GM12878 (cell line): ENCODE measurements at regions not wholly inside any gene's neighbourhood (a gene's known extent, or its start where the extent isn't known, plus 50 kb on each side); places are given as distances from the start of the nearest gene placed in this dataset.

ENCODE experiments used
- ATAC-seq: fragments of 200-7000 bp; cut with Tn5 transposase; 3 replicates; pipeline ENCODE4 v1.9.1; 2020; ENCODE audit warnings: mild to moderate bottlenecking, moderate library complexity
- BruUV-seq: library from RNA; stranded (reverse); fragments of 400-500 nt; replicated peaks from 2 replicates; lab custom pipeline; 2021; lab: Mats Ljungman, UMichigan
- CTCF ChIA-PET: fragments of 300-600 bp; sonication (Branson Sonifier 250); formaldehyde crosslinking; extraction: SDS; loops from one replicate; lab custom pipeline; 2021; ENCODE audit warnings: inconsistent platforms; lab: Yijun Ruan, JAX
- POLR2A ChIA-PET: fragments of 350-600 bp; formaldehyde crosslinking; extraction: SDS; loops from one replicate; lab custom pipeline; 2021; ENCODE audit warnings: inconsistent platforms; lab: Charles Lee
- RAD21 ChIA-PET: fragments of 300-600 bp; sonication (Branson Sonifier 250); formaldehyde crosslinking; loops from one replicate; lab custom pipeline; 2023; ENCODE audit warnings: antibody characterized with exemption; ENCODE audit not compliant: unreplicated experiment; lab: Charles Lee
- SMC1A ChIA-PET: fragments of 300-600 bp; sonication (Branson Sonifier 250); formaldehyde crosslinking; loops from one replicate; lab custom pipeline; 2023; ENCODE audit not compliant: unreplicated experiment, uncharacterized antibody; lab: Charles Lee
- DNase-seq: peaks from one replicate; pipeline ENCODE4 v3.0.0-alpha.2; 2011; ENCODE audit warnings: low read depth, low spot score
- FAIRE-seq: peaks from 3 replicates; lab custom pipeline; 2011; peaks lifted over from hg19 to GRCh38; lab: Jason Lieb, UNC
- H2AFZ ChIP-seq: 2 replicates; pipeline ENCODE4 v1.6.0; 2011; ENCODE audit warnings: low read depth, low read length, control low read depth; ENCODE audit not compliant: control insufficient read depth
- H3K27ac ChIP-seq: 2 replicates; pipeline ENCODE4 v1.5.1; 2011; ENCODE audit warnings: control low read depth; ENCODE audit not compliant: control insufficient read depth, insufficient read depth
- H3K27me3 ChIP-seq, 2 experiments: replicated peaks in 1 of 2; 2 replicates each; pipeline versions ENCODE4 v1.6.0 to v1.6.1; 2011; ENCODE audit warnings: low read length in 1 of 2; ENCODE audit not compliant: control insufficient read depth in 2 of 2, insufficient read depth in 2 of 2
- H3K36me3 ChIP-seq, 2 experiments: 2 replicates each; pipeline ENCODE4 v1.5.1; 2011; ENCODE audit warnings: low read length in 1 of 2; ENCODE audit not compliant: control insufficient read depth in 2 of 2, insufficient read depth in 2 of 2
- H3K4me1 ChIP-seq: 2 replicates; pipeline ENCODE4 v1.6.1; 2011; ENCODE audit warnings: mild to moderate bottlenecking, low read length, moderate library complexity, mixed read lengths; ENCODE audit not compliant: control insufficient read depth, insufficient read depth
- H3K4me2 ChIP-seq: 2 replicates; pipeline ENCODE4 v1.6.0; 2011; ENCODE audit warnings: control low read depth; ENCODE audit not compliant: control insufficient read depth, insufficient read depth
- H3K4me3 ChIP-seq: fragments of 200-600 bp; sonication (generic); 2 replicates; pipeline ENCODE4 v1.5.1; 2016
- H3K79me2 ChIP-seq: 2 replicates; pipeline ENCODE4 v1.6.0; 2011; ENCODE audit warnings: low read length; ENCODE audit not compliant: control insufficient read depth, insufficient read depth
- H3K9ac ChIP-seq: 2 replicates; pipeline ENCODE4 v1.8.0; 2011; ENCODE audit warnings: low read length, control low read depth, mixed read lengths; ENCODE audit not compliant: control insufficient read depth, insufficient read depth
- H3K9me3 ChIP-seq: replicated peaks from 3 replicates; pipeline ENCODE4 v1.5.1; 2011; ENCODE audit warnings: mild to moderate bottlenecking, low read length; ENCODE audit not compliant: control insufficient read depth, insufficient read depth
- H4K20me1 ChIP-seq: 2 replicates; pipeline ENCODE4 v1.6.0; 2011; ENCODE audit not compliant: control insufficient read depth, insufficient read depth
- BCL3 ChIP-seq: IDR thresholded peaks from 2 replicates; pipeline ENCODE4 v1.6.1; 2011; ENCODE audit warnings: borderline replicate concordance, low read depth, mild to moderate bottlenecking, moderate library complexity, low read length; ENCODE audit not compliant: insufficient read depth, poor library complexity, severe bottlenecking
- BRCA1 ChIP-seq: IDR thresholded peaks from 2 replicates; pipeline ENCODE4 v1.6.1; 2011; ENCODE audit warnings: low read depth, low read length, improper control_type of control experiment
- CBFB ChIP-seq: IDR thresholded peaks from 2 replicates; pipeline ENCODE4 v1.6.1; 2016; ENCODE audit warnings: antibody characterized with exemption, low read depth
- CHD2 ChIP-seq: IDR thresholded peaks from 2 replicates; pipeline ENCODE4 v1.6.1; 2011; ENCODE audit warnings: low read depth, low read length, improper control_type of control experiment, borderline replicate concordance
- HDGF ChIP-seq: fragments of 450-650 bp; IDR thresholded peaks from 2 replicates; pipeline ENCODE4 v1.6.1; 2016; ENCODE audit warnings: antibody characterized with exemption
- MTA3 ChIP-seq: IDR thresholded peaks from 2 replicates; pipeline ENCODE4 v1.6.1; 2012; ENCODE audit warnings: low read length, inconsistent platforms, borderline replicate concordance
- NR2F1 ChIP-seq: fragments of 450-650 bp; conservative IDR thresholded peaks from 2 replicates; pipeline ENCODE4 v1.6.1; 2017; ENCODE audit warnings: mild to moderate bottlenecking
- PAX5 ChIP-seq: IDR thresholded peaks from 2 replicates; pipeline ENCODE4 v1.6.1; 2011; ENCODE audit warnings: low read depth, low read length, borderline replicate concordance
- PAX8 ChIP-seq: fragments of 450-650 bp; IDR thresholded peaks from 2 replicates; pipeline ENCODE4 v1.6.1; 2017; ENCODE audit warnings: mild to moderate bottlenecking, moderate library complexity
- PML ChIP-seq: IDR thresholded peaks from 2 replicates; pipeline ENCODE4 v1.6.1; 2012; ENCODE audit warnings: low read length, inconsistent platforms
- POLR2AphosphoS5 ChIP-seq: IDR thresholded peaks from 2 replicates; pipeline ENCODE4 v1.6.1; 2011; ENCODE audit warnings: mild to moderate bottlenecking, low read length, inconsistent platforms
- REST ChIP-seq: IDR thresholded peaks from 2 replicates; pipeline ENCODE4 v1.6.1; 2012; ENCODE audit warnings: mild to moderate bottlenecking, low read depth, low read length
- SRF ChIP-seq, 2 experiments: IDR thresholded peaks; 2 replicates each; pipeline ENCODE4 v1.6.1; 2011; ENCODE audit warnings: low read depth in 2 of 2, low read length in 2 of 2, mild to moderate bottlenecking in 1 of 2, moderate library complexity in 1 of 2
- SUZ12 ChIP-seq: fragments of 200-600 bp; sonication (generic); IDR thresholded peaks from one replicate; pipeline ENCODE4 v1.6.1; 2018; ENCODE audit warnings: antibody characterized with exemption, mild to moderate bottlenecking; ENCODE audit not compliant: unreplicated experiment
- YBX1 ChIP-seq: fragments of 450-650 bp; IDR thresholded peaks from 2 replicates; pipeline ENCODE4 v1.6.1; 2016; ENCODE audit warnings: antibody characterized with exemption
- ZNF217 ChIP-seq: fragments of 450-650 bp; IDR thresholded peaks from 2 replicates; pipeline ENCODE4 v1.6.1; 2017; ENCODE audit warnings: antibody characterized with exemption, mild to moderate bottlenecking
- WGBS: methylation state at CpG from one replicate; pipeline ENCODE4 v1.1.6; 2016; ENCODE audit warnings: low lambda C conversion rate; ENCODE audit not compliant: insufficient replicate concordance, insufficient coverage; ENCODE audit errors: missing lambda C conversion rate; 5-methylcytosine and 5-hydroxymethylcytosine counted together
- in situ Hi-C: fragments of 300-500 bp; cut with MboI; formaldehyde crosslinking; loops from 9 replicates; pipeline ENCODE4 v1.14.3; 2018; ENCODE audit warnings: mixed read lengths
- intact Hi-C: fragments of 100-400 bp; cut with micrococcal nuclease; formaldehyde crosslinking; loops from one replicate; pipeline ENCODE4 v1.14.2; 2022; ENCODE audit not compliant: unreplicated experiment
- TF ChIP-seq, protein P1 (sequence below): fragments of 450-650 bp; IDR thresholded peaks from 2 replicates; pipeline ENCODE4 v1.6.1; 2014; ENCODE audit warnings: mild to moderate bottlenecking

DNA sequence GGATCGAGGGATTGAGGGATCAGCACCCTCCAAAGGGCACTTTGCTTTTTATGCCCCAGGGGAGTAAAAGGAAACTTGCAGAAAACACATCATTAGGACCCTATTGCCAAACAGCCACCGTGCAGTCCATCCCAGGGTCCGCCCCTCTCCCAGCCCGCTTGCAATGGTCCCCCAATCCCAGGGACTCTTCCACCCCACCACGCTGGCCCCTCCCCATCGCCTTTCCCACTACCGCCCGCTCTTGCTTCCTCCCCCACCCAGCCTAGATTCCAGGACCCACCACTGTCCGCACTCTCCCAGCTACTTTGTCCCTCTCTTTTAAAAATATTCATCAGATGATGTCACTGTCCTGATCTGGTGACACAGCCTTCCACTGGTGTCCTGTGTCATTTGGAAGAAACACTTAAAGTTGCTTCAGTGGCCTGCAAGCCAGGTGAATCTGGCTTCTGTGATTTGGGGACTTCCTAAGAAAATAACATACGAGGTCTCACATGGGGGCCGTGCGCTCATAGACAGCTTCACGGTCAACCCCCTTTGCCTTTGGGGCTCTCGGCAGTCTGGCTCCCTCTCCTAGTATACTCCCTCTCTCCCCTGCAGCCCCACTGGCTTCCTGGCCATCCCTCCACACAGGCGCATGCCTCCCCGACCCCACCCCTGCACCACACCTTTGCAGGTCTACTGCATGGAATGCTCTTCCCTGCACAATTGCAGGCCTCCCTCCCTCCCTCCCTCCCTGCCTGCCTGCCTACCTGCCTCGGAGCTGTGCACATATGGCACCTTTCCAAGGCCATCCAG is 127.9 kb downstream of the RBFOX3 start (continued):
- TF ChIP-seq PML: no peak
- no peak for TF ChIP-seq NR2F1
- TF ChIP-seq HDGF: no peak
- TF ChIP-seq, protein P1, sequence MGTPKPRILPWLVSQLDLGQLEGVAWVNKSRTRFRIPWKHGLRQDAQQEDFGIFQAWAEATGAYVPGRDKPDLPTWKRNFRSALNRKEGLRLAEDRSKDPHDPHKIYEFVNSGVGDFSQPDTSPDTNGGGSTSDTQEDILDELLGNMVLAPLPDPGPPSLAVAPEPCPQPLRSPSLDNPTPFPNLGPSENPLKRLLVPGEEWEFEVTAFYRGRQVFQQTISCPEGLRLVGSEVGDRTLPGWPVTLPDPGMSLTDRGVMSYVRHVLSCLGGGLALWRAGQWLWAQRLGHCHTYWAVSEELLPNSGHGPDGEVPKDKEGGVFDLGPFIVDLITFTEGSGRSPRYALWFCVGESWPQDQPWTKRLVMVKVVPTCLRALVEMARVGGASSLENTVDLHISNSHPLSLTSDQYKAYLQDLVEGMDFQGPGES: no peak

DNA sequence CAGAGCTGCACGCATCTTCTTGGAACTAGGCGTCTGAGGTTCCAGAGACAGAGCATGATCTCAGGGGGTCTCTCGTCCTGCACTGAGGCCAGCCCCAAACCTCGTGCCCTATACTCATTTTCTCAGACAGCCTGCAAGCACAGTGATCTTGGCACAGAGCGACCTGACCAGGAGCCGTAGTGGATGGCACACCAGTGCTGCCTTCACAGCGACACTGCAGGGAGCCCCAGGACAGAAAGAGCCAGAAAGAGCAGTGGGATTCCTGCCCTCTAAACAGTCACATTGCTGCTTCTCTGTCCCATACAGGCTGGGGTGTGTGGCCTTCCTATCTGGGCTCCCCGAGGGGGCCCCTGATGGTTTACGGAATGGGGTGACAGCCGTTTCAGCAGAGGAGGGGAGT is 131.0 kb downstream of the RBFOX3 start:
- POLR2A ChIA-PET: no interaction called here
- Histone ChIP-seq H3K27me3 (peaks cover 0 to 3% of the 10 kb centered on the region in 2 experiments; a peak in 2 of 4 replicates), H3K4me1 (no peaks in the 10 kb centered on the region), H3K9me3 (no peaks in the 10 kb centered on the region), H3K27ac (no peak overlapping the region), H3K79me2 (no peaks in the 10 kb centered on the region), H3K4me2 (no peak overlapping the region), H3K9ac (no peak overlapping the region), H3K4me3 (no peak overlapping the region), H3K36me3 (no peaks in the 10 kb centered on the region), H4K20me1 (no peaks in the 10 kb centered on the region), H2AFZ (no peak overlapping the region)
- RAD21 ChIA-PET: no interaction called here
- DNase-seq (no peak), FAIRE-seq (no peak), ATAC-seq (no peak)
- TF ChIP-seq ZNF217 (no peak), BCL3 (no peak), SRF (IDR thresholded peaks at IDR 0.05; ENCODE audit: low read depth in 2 of 2, low read length in 2 of 2) (no peak), BRCA1 (no peak), PAX8 (no peak), REST (no peak), SUZ12 (no peak), PAX5 (no peak), CHD2 (no peak), YBX1 (no peak), MTA3 (no peak), CBFB (no peak), POLR2AphosphoS5 (no peak)
- intact Hi-C loops (no loop called here), in situ Hi-C loops (no loop called here)
- 21% methylated on average over 10 of the region's 10 CpGs for WGBS
- SMC1A ChIA-PET: no interaction called here
- no TSS peak for BruUV-seq
- CTCF ChIA-PET: no interaction called here
